Smooth muscle cell (in vitro differentiated cells): ENCODE measurements at regions not wholly inside any gene's neighbourhood (a gene's known extent, or its start where the extent isn't known, plus 50 kb on each side); places are given as distances from the start of the nearest gene placed in this dataset.

ENCODE experiments used
- DNase-seq: peaks from one replicate; lab custom pipeline; 2025; ENCODE audit not compliant: unreplicated experiment; lab: John Stamatoyannopoulos, UW
- H2AFZ ChIP-seq: fragments of 200-600 bp; sonication (generic); 2 replicates; pipeline ENCODE4 v1.6.0; 2016; ENCODE audit warnings: antibody characterized with exemption, low read depth, mild to moderate bottlenecking
- H3F3A ChIP-seq: fragments of 200-600 bp; sonication (generic); 2 replicates; pipeline ENCODE4 v1.6.0; 2017; ENCODE audit warnings: antibody characterized with exemption, low read depth
- H3K27ac ChIP-seq: fragments of 200-600 bp; sonication (generic); 2 replicates; pipeline ENCODE4 v1.5.1; 2016; ENCODE audit warnings: low read depth, mild to moderate bottlenecking
- H3K27me3 ChIP-seq: fragments of 200-600 bp; sonication (generic); 2 replicates; pipeline ENCODE4 v1.6.1; 2016; ENCODE audit warnings: low read depth, mild to moderate bottlenecking
- H3K36me3 ChIP-seq: fragments of 200-600 bp; sonication (generic); 2 replicates; pipeline ENCODE4 v1.5.1; 2016; ENCODE audit warnings: low read depth
- H3K4me1 ChIP-seq: fragments of 200-600 bp; sonication (generic); 2 replicates; pipeline ENCODE4 v1.5.1; 2016; ENCODE audit warnings: low read depth
- H3K4me2 ChIP-seq: fragments of 200-600 bp; sonication (generic); 2 replicates; pipeline ENCODE4 v1.6.0; 2016; ENCODE audit warnings: mild to moderate bottlenecking
- H3K4me3 ChIP-seq: fragments of 200-600 bp; sonication (generic); 2 replicates; pipeline ENCODE4 v1.5.1; 2016; ENCODE audit warnings: mild to moderate bottlenecking
- H3K79me2 ChIP-seq: fragments of 200-600 bp; sonication (generic); 2 replicates; pipeline ENCODE4 v1.6.0; 2016; ENCODE audit warnings: low read depth, mild to moderate bottlenecking
- H3K9ac ChIP-seq: fragments of 200-600 bp; sonication (generic); 2 replicates; pipeline ENCODE4 v1.6.0; 2016; ENCODE audit warnings: low read depth
- H3K9me3 ChIP-seq: fragments of 200-600 bp; sonication (generic); replicated peaks from 2 replicates; pipeline ENCODE4 v1.5.1; 2016; ENCODE audit warnings: low read depth
- H4K20me1 ChIP-seq: fragments of 200-600 bp; sonication (generic); 2 replicates; pipeline ENCODE4 v1.6.0; 2016; ENCODE audit warnings: low read depth
- WGBS: methylation state at CpG from one replicate; pipeline ENCODE4 v1.1.7; 2016; ENCODE audit warnings: low lambda C conversion rate; 5-methylcytosine and 5-hydroxymethylcytosine counted together
- TF ChIP-seq, protein P1 (sequence below): fragments of 200-600 bp; sonication (generic); IDR thresholded peaks from 2 replicates; pipeline ENCODE4 v1.5.1; 2017; ENCODE audit warnings: borderline replicate concordance, mild to moderate bottlenecking, antibody characterized with exemption; ENCODE audit not compliant: insufficient read depth, poor library complexity, severe bottlenecking

- Histone ChIP-seq H3K9me3 (no peaks in the 10 kb centered on the region), H3F3A (no peaks in the 10 kb centered on the region), H4K20me1 (no peaks in the 10 kb centered on the region), H3K36me3 (no peaks in the 10 kb centered on the region), H3K4me3 (no peak overlapping the region), H3K27me3 (no peaks in the 10 kb centered on the region), H3K4me2 (no peak overlapping the region), H3K4me1 (no peaks in the 10 kb centered on the region), H3K27ac (no peak overlapping the region), H2AFZ (no peak overlapping the region), H3K79me2 (no peaks in the 10 kb centered on the region), H3K9ac (no peak overlapping the region)
- 73% methylated on average over 3 of the region's 3 CpGs for WGBS
- no peak for DNase-seq
- TF ChIP-seq, protein P1, sequence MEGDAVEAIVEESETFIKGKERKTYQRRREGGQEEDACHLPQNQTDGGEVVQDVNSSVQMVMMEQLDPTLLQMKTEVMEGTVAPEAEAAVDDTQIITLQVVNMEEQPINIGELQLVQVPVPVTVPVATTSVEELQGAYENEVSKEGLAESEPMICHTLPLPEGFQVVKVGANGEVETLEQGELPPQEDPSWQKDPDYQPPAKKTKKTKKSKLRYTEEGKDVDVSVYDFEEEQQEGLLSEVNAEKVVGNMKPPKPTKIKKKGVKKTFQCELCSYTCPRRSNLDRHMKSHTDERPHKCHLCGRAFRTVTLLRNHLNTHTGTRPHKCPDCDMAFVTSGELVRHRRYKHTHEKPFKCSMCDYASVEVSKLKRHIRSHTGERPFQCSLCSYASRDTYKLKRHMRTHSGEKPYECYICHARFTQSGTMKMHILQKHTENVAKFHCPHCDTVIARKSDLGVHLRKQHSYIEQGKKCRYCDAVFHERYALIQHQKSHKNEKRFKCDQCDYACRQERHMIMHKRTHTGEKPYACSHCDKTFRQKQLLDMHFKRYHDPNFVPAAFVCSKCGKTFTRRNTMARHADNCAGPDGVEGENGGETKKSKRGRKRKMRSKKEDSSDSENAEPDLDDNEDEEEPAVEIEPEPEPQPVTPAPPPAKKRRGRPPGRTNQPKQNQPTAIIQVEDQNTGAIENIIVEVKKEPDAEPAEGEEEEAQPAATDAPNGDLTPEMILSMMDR: no peak
Measured at GRCh38 chr5:163724305-163724704, 218.9 kb downstream of the MAT2B start.

- no peak for DNase-seq
- H3K36me3 ChIP-seq: no peaks in the 10 kb centered on the region
- H3K9ac ChIP-seq: no peak overlapping the region
- TF ChIP-seq, protein P1: no peak
- H3K27ac ChIP-seq: no peak overlapping the region
- H3K9me3 ChIP-seq: no peaks in the 10 kb centered on the region
- WGBS: 75% methylated on average over 4 of the region's 4 CpGs
- H4K20me1 ChIP-seq: no peaks in the 10 kb centered on the region
- H3K4me2 ChIP-seq: no peak overlapping the region
- no peaks in the 10 kb centered on the region for H3K4me1 ChIP-seq
- no peak overlapping the region for H3K4me3 ChIP-seq
- no peak overlapping the region for H2AFZ ChIP-seq
- H3F3A ChIP-seq: no peaks in the 10 kb centered on the region
- no peaks in the 10 kb centered on the region for H3K27me3 ChIP-seq
- H3K79me2 ChIP-seq: no peaks in the 10 kb centered on the region
Measured at GRCh38 chr5:163727028-163727427, 221.6 kb downstream of the MAT2B start.

DNA sequence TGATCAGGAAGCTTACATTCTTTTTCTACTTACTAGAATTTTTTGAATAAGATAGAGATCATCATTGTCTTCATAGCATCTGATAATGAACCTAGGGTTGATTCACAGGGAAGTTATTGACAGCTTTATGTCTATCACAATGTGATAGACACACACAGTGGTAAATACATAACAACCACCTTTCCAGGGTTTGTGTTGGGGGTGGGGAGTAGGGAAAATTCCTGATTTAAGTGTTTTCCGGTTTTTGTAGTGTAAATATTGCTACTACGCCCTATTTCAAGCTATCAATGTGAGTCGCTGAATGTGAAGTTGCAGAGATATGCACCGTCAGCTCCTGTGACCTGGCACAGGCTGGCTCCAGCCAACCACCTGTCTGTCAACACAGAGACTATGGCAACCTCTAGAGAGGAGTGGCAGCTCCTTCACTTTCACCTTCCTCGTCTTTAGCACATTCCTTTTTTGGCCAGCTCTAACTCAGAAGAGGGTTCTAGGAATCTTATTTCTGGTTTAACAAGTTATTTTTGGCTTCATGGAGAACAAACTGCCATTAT, 224.9 kb downstream of the MAT2B start:
- TF ChIP-seq, protein P1: no peak
- Histone ChIP-seq H2AFZ (no peak overlapping the region), H4K20me1 (no peaks in the 10 kb centered on the region), H3K27me3 (no peaks in the 10 kb centered on the region), H3K4me1 (no peaks in the 10 kb centered on the region), H3K9me3 (no peaks in the 10 kb centered on the region), H3F3A (no peaks in the 10 kb centered on the region), H3K9ac (no peak overlapping the region), H3K4me2 (no peak overlapping the region), H3K79me2 (no peaks in the 10 kb centered on the region), H3K36me3 (no peaks in the 10 kb centered on the region), H3K27ac (no peak overlapping the region), H3K4me3 (no peak overlapping the region)
- DNase-seq: no peak
- WGBS: 78% methylated on average over 5 of the region's 5 CpGs

- Histone ChIP-seq H3F3A (no peaks in the 10 kb centered on the region), H3K4me3 (no peak overlapping the region), H3K4me1 (no peaks in the 10 kb centered on the region), H3K27me3 (no peaks in the 10 kb centered on the region), H3K79me2 (no peaks in the 10 kb centered on the region), H3K9me3 (no peaks in the 10 kb centered on the region), H3K27ac (no peak overlapping the region), H2AFZ (no peak overlapping the region), H3K36me3 (no peaks in the 10 kb centered on the region), H3K9ac (no peak overlapping the region), H4K20me1 (no peaks in the 10 kb centered on the region), H3K4me2 (no peak overlapping the region)
- TF ChIP-seq, protein P1: no peak
- no peak for DNase-seq
- WGBS: 74% methylated on average over 2 of the region's 2 CpGs
Measured at GRCh38 chr5:163731256-163731655, 225.8 kb downstream of the MAT2B start.
